Cerebellar cortex (tissue), 1 donor: ENCODE measurements at regions not wholly inside any gene's neighbourhood (a gene's known extent, or its start where the extent isn't known, plus 50 kb on each side); places are given as distances from the start of the nearest gene placed in this dataset.

Source experiments
- DNase-seq: peaks from one replicate; pipeline ENCODE4 v3.0.0-alpha.2; 2015; ENCODE audit warnings: low spot score

DNA sequence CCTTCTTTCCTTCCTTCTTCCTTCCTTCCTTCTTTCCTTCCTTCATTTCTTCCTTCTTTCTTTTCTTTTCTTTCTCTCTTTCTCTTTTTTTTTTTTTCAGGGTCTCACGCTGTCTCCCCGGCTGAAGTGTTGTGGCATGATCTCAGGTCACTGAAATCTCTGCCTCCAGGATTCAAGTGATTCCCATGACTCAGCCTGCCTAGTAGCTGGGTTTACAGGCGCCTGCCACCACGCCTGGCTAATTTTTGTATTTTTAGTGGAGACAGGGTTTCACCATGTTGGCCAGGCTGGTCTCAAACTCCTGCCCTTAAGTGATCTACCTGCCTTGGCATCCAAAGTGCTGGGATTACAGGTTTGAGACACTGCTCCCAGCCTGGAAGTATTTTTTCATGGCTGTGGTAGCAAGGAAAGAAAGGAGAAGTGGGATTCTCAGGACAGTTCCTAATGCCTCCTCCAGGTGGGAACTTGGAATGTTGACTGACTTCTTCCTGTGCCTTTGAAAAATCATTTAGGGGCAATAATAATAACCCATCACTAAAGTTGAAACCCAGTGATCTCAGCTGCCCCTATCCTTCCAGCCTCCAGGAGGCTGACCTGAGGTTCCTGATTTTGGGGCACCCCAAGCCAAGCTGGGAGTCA is 89.3 kb upstream of the CELF4 start:
- DNase-seq, result no peak

DNA sequence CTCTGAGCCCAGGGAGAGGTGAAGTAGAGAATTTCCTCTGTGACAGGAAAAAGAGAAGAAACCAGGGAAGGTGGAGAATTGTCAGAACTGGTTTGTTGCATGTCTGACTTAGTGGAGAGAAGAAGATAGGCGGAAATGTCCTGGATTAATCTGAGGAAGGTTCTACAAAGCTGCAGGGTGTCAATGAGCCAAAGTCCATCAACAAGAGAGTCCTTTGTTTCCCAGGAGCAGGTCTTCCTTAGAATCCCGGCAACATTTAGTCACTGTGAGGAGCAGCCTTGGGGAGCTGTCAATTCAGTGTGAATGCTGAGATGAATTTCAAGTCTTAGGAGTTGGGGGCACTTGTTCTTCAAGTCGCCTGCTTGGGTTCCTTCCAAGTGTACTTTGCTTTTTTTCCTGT is 88.4 kb upstream of the CELF4 start:
- DNase-seq, result peak; percentile 2

DNA sequence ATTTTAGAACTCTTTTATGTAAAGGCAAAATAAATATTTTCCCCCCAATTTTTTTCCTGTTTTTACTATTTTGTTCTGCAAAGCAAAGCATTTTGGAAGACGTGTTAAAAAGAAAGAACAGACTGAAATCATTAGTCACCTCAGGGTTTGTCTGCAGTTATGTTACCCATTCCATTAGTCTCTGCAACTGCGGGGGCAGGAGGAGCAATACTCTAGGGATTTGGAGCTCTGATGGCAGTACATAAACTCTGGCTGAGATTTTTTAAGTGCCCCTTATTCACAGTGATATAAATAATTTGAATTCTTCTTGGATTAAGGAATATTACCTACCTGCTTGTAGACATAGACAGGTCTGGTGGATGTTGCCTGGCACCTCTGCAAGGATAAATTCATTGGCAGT is 88.0 kb upstream of the CELF4 start:
- DNase-seq, result no peak

DNA sequence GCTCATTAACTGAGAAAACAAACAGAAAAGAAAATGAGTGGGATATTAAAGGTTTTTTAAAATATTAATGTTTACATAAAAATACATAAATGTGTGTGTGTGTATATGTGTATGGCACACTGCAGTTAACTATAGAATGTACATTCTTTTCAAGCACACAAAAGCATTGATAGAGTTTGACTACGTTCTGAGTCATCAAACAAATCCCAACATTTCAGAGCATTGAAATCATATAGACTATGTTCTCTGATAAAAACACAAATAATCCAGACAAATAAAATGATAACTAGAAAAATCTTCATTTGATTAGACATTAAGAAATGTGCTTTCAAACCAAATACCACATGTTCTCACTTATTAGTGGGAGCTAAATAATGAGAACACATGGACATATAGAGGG is 84.3 kb upstream of the CELF4 start:
- no peak for DNase-seq

DNA sequence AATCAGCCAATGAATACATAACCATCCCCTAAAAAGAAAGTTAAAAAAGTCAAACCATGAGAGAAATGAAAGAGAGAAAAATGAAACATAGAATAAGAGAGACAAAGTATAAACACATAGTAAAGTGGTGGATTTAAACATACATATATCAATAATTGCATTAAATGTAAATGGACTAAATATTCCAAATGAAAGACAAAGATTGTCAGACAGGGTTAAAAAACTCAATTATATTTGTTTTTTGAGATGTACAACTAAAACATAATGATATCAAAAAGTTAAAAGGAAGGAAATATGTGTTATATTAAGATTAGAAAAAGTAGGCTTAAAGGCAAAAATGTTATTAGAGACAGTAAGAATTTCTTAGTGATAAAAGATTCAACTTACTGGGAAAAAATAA is 83.8 kb upstream of the CELF4 start:
- DNase-seq, result no peak

DNA sequence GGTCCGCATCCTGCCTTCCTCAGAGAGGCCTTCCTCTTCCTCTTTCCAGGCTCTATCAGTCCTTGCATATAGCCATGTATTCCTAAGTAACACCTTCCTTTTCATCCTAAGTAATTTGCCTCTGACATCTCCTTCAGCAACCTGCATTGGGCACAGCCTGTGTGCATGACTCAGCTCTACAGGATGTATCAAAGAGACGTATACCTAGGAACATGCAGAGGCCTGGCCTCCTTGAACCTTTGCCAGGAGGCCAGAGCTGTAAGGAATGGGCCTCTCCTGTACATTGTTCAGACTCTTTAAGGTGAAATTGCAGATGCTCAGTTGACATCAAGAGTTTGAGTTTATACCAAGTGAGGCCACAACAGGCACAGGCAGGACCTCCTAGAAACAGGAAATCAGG is 76.0 kb upstream of the CELF4 start:
- DNase-seq, result no peak

DNA sequence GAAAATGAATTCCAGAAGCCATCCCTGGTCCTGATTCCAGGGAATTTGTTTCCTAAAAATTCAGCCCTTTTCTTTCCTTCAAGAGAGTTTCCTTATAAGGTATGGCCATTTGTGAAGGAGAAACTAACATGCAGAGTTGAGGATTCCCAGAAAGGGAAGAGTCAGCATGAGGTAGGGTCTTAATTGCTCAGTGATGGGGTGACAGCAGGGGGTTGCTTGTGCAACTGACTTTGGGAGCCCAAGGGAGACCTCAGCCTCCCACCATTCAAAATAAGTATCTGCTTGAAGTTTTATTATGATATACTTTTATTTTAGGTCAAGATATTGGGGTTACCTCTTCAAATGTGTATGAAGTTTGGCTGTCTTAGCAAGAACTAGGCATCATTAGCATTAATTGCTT is 74.9 kb upstream of the CELF4 start:
- DNase-seq, result no peak

DNA sequence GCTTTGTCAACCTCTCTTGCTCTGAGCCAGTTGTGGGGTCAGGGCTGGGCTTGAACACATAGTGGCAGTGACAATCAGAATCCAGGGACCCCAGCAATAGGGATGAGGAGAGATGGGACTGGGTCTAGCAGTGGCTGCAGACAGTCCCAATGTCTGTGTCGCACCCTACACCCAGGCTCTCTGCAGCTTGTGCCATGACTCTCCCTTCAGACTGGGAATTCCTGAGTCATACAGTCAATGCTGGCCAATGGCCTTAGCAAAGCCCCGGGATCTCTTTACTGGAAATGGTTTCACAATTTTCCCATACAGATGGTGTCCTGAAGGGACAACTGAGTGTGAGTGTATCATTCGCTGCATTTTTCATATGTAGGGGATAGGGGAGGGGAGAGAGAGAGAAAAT is 74.2 kb upstream of the CELF4 start:
- no peak for DNase-seq

DNA sequence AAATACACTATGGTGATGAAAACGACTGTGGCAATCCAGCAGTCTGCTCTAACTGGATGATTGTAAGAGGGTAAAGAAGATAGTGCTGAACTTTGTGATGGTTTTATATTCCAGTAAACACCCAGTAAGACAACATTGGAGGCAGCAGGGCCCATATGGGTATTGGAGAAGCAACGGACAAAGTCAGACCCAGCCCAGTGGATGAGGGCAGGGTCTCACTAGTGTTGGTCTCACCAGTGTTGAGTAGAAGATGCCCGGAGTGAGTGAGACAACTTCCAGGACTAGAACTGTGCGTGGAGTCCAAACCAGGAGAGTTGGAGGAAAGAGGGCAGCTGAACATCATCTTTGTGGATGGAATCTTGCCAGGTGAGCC is 71.9 kb upstream of the CELF4 start:
- DNase-seq, result no peak

DNA sequence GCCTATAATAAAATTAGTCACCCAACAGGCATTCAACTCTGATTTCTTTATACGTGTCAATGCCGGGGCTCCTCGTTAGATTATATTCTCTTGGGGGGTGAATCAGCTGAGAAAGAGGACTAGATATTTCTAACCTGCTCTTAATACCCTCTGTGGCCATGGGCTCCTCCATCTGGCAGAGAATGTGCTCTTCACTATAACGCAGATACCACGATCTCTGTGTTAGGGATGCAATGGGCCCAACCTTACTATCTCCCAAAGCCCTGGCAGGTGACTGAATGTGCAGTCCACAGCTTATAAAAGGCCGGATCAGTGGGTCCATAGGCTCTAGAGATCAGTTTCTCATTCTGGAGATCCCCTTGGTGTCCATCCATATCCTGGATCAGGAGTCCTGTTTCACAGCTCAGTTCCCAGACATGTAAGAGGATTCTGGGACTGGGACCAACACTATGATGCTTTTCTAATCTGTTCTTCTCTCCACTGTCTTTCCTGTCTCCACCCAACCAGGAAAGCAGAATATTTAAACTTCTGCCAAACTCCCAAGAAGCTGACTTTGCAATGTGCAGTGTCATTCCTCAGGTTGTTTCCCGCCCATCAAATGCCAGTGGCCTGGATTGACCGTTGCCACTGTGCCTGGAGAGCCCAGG is 71.4 kb upstream of the CELF4 start:
- no peak for DNase-seq

DNA sequence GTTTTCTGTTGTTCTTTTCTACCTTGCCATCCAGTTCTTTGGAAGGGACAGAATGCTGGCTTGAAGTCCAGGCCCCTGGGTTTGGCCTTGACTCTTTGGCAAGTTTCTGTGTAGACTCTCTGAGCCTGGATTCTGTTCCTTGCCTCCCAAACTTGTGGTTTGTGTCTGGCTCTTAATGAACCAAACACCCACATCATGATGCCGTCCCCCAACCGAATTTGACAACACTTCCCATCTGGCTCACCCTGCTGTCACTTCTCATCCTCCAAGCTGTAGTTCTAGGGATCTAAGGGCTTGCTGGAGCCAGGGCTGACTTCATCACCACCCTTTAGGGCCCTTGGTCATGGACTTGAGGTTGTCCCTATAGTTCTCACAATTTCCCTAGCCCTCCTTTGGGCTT is 68.9 kb upstream of the CELF4 start:
- DNase-seq, result no peak

DNA sequence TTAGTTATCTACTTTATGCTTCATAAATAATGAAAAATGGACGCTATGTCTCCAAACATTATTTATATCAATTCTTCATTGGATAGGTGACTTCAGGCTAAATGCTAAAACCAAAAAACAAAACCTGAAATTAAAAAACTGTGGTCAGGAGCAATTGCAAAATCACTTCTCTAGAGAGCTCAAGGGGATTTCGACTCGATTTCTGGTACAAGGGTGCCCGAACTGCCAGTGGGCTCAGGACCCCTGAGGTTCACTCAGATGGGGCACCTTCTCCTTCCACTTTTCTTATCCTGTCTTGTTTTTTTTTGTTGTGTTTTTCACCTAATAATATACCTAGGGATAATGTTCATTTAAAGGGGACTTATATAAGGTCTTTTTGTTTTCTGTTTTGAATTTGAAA is 65.8 kb upstream of the CELF4 start:
- no peak for DNase-seq

DNA sequence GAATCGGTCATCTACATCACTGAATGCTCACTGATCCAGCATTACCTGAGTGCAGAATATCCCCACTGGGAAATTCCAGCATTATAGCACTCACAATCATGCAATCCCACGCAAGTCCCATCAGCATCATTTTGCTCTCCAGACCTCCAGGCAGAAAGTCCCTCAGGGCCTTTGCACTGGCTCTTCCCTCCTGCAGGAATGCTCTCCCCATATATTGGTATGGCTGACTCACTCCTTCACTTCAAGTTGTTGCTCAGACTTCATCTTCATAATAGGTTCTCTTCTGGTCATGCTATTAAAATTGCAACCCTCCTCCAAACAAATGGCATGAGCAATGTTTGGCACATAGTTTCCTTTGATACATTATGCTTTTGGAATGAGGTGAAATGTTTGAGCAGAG is 64.7 kb upstream of the CELF4 start:
- DNase-seq, result no peak

DNA sequence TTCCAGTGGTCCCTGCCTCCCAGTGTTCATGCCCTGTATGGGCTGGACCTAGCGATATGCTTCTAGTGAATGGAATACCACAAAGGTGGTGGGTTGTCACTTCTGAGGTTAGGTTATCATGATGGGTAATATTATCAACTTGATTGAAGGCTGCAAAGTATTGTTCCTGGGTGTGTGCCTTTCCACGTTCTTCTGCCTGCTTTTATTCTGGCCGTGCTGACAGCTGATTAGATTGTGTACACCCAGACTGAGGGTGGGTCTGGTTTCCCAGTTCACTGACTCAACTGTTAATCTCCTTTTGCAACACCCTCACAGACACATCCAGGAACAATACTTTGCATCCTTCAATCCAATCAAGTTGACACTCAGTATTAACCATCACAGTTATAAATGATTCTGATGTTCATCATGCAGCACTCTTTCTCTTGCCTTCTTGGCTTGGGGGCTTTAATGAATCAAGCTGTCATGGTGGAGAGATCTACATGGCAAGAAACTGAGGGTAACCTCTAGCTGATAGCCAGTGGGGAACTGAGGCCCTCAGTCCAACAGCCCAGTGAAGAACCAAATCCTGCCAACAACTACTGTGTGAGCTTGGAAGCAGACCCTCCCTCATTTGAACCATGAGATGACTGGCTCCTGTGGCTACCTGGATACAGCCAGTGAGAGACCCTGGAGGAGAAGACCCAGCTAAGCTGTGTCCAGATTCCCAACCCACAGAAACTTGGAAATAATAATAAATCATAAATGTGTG is 63.0 kb upstream of the CELF4 start:
- DNase-seq, result no peak

DNA sequence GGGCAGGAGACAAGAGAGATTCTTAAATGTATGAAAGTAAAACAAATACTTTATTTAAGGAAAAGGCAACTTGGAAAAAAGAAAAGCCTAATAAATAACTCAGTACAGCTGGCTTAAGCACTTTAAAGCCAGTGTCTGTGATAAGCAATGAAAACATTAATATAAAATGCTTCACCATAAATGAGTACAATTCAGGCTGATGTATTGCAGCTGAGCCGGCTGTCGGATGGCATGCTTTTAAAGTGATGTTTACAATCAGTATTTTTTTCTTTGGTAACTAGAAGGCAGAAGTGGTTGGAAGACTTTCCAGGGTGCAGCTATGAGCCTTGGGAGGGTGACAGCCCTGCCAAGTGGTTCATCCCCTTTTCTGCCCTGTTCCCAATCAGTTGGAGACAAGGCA is 58.7 kb upstream of the CELF4 start:
- DNase-seq, result no peak

DNA sequence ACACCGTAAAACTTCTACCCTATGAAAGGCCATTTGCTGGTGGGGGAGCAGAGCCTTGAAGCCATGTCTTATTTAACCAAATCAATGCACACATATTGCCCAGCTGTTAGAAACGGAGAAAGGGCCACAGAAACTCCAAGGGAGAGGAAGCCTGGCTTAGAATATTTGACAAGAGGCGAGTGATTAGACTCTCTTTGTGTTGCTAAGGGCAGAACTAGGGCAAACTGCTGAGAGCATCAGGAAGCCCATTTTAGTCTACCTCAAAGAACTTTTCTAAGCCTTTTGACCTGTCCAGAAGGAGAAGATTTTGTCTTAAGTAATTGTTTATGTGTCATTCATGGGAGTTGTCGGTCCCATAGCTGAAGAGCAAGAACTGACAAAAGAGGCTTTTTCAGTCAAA is 54.4 kb upstream of the CELF4 start:
- DNase-seq, result no peak

DNA sequence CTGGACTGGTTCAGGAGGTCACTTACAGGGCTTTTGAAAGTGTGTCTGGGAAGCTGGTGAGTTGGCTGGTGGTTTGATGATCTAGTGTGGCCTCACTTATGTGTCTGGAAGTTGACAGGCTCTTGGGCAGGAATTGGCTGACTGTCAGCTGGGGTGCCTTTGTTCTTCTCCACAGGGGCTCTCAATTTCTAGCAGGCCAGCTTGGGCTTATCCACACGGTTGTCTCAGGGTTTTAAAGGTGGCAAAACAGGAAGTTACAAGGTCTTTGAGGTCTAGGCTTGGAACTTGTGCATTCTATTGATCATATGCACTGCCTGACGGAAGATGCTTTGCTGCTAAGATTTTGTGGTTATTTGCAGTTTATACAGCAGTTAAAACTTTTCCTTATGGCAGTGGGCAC is 52.0 kb upstream of the CELF4 start:
- no peak for DNase-seq
